ENCODE measurements at regions not wholly inside any gene's neighbourhood (a gene's known extent, or its start where the extent isn't known, plus 50 kb on each side); places are given as distances from the start of the nearest gene placed in this dataset.
A peak's percentile ranks its signal among the peaks of the same experiment; 100 is the strongest.

- H3K27ac ChIP-seq, result no peak overlapping the region
- no peak for TF ChIP-seq CTCF (conservative IDR thresholded peaks at IDR 0.05)
Observed at GRCh38 chr12:93090731-93091172, 161.7 kb upstream of the EEA1 start.

- no peak for TF ChIP-seq CTCF (conservative IDR thresholded peaks at IDR 0.05)
- no peak overlapping the region for H3K27ac ChIP-seq
Observed at GRCh38 chr12:93091886-93092648, 163.0 kb upstream of the EEA1 start.

- no peak overlapping the region for H3K27ac ChIP-seq
- no peak for TF ChIP-seq CTCF (conservative IDR thresholded peaks at IDR 0.05)
Observed at GRCh38 chr12:93092649-93092945, 163.5 kb upstream of the EEA1 start.

GRCh38 chr12:93093243-93093642 lies 164.1 kb upstream of the EEA1 start:
- no peak for TF ChIP-seq CTCF (conservative IDR thresholded peaks at IDR 0.05)
- H3K27ac ChIP-seq, result no peak overlapping the region

- peak overlapping the region; percentile 75 for H3K27ac ChIP-seq
Observed at GRCh38 chr12:93094222-93094621, 165.1 kb upstream of the EEA1 start.

GRCh38 chr12:93094988-93095737 lies 166.1 kb upstream of the EEA1 start:
- peak overlapping the region; percentile 75 for H3K27ac ChIP-seq
- TF ChIP-seq CTCF (conservative IDR thresholded peaks at IDR 0.05), result no peak

GRCh38 chr12:93097417-93097816 lies 168.3 kb upstream of the EEA1 start:
- no peak for TF ChIP-seq CTCF (conservative IDR thresholded peaks at IDR 0.05)
- peak overlapping the region; percentile 75 for H3K27ac ChIP-seq

GRCh38 chr12:93098077-93098476 lies 169.0 kb upstream of the EEA1 start:
- peak overlapping the region; percentile 75 for H3K27ac ChIP-seq
- no peak for TF ChIP-seq CTCF (conservative IDR thresholded peaks at IDR 0.05)

Data from VCaP (cell line).